NCI-H526 treated with DMSO at 0.1 percent for 48 hours (cell line): ENCODE measurements at regions not wholly inside any gene's neighbourhood (a gene's known extent, or its start where the extent isn't known, plus 50 kb on each side); places are given as distances from the start of the nearest gene placed in this dataset.
A peak's percentile ranks its signal among the peaks of the same experiment; 100 is the strongest.

Source experiments
- DNase-seq: peaks from one replicate; lab custom pipeline; 2025; lab: John Stamatoyannopoulos, UW

GRCh38 chr2:223181561-223181960 lies 129.6 kb downstream of the KCNE4 start:
- DNase-seq, result peak; percentile 10

- no peak for DNase-seq
Observed at GRCh38 chr2:223182356-223182755, 130.4 kb downstream of the KCNE4 start.

- DNase-seq, result no peak
Observed at GRCh38 chr2:223185638-223186037, 133.6 kb downstream of the KCNE4 start.

GRCh38 chr2:223187256-223187655 lies 135.3 kb downstream of the KCNE4 start:
- DNase-seq, result no peak

GRCh38 chr2:223190561-223191206 lies 138.7 kb downstream of the KCNE4 start:
- peak; percentile 3 for DNase-seq

- DNase-seq, result no peak
Observed at GRCh38 chr2:223196331-223196730, 144.3 kb downstream of the KCNE4 start.

- no peak for DNase-seq
Observed at GRCh38 chr2:223197046-223197445, 145.1 kb downstream of the KCNE4 start.

- no peak for DNase-seq
Observed at GRCh38 chr2:223199531-223200515, 147.8 kb downstream of the KCNE4 start.

GRCh38 chr2:223203971-223204929 lies 152.3 kb downstream of the KCNE4 start:
- DNase-seq, result peak; percentile 81

- no peak for DNase-seq
Observed at GRCh38 chr2:223210489-223210888, 158.5 kb downstream of the KCNE4 start.

- DNase-seq, result no peak
Observed at GRCh38 chr2:223214394-223215253, 162.6 kb downstream of the KCNE4 start.

- no peak for DNase-seq
Observed at GRCh38 chr2:223215254-223215516, 163.2 kb downstream of the KCNE4 start.

- no peak for DNase-seq
Observed at GRCh38 chr2:223217373-223217772, 165.4 kb downstream of the KCNE4 start.

- no peak for DNase-seq
Observed at GRCh38 chr2:223218587-223219178, 166.7 kb downstream of the KCNE4 start.

- no peak for DNase-seq
Observed at GRCh38 chr2:223219872-223220657, 168.1 kb downstream of the KCNE4 start.

- no peak for DNase-seq
Observed at GRCh38 chr2:223220658-223220925, 168.6 kb downstream of the KCNE4 start.

GRCh38 chr2:223221139-223221835 lies 169.3 kb downstream of the KCNE4 start:
- DNase-seq, result no peak

GRCh38 chr2:223222397-223222796 lies 170.4 kb downstream of the KCNE4 start:
- no peak for DNase-seq

GRCh38 chr2:223223156-223223555 lies 171.2 kb downstream of the KCNE4 start:
- DNase-seq, result no peak

GRCh38 chr2:223225266-223225665 lies 173.3 kb downstream of the KCNE4 start:
- DNase-seq, result no peak
